ENCODE measurements at regions not wholly inside any gene's neighbourhood (a gene's known extent, or its start where the extent isn't known, plus 50 kb on each side); places are given as distances from the start of the nearest gene placed in this dataset.

DNA sequence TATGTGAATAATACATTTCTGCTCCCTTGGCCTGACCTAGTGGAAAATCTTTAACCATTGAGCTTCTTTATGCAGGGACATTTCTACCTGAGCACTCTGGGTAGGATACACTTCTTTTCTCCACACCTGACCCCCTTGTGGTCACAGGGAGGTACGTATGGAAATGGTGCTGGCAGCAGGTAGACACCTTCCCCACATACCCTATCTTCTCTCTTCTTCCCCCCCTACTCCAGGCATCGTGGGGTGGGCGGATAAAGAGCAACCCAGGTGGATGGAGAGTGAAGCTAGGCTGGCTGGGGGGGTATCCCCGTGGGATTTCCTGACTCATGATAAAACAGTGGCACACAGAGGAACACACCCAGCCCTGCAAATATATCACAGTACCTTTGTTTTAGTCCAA is 312.1 kb downstream of the ARRDC4 start:
- no peak for DNase-seq (ENCODE audit: low read depth in 3 of 3)

DNA sequence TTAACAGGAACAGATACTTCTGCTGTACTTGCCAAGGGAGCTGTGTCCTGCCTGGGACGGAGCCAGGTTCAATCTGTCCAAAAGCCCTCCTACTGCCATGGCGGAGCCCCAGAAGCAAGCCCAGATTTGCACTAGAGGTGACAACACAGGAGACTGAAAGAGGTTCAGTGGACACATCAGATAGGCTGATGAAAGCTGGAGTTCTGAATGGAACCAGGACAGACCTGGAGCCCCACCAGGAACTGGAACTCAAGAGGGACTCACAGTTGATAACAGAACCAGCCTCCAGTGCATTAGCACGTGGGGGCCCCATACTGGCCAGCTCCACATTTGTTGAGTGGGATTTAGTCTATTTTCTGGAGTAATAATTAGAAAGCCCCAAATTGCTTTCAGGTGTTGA is 315.5 kb downstream of the ARRDC4 start:
- no peak for DNase-seq (ENCODE audit: low read depth in 3 of 3)

- no peak for DNase-seq (ENCODE audit: low read depth in 3 of 3)
Observed at GRCh38 chr15:98277602-98278001, 317.1 kb downstream of the ARRDC4 start.

GRCh38 chr15:98280284-98280975 is 319.9 kb downstream of the ARRDC4 start:
- no peak for DNase-seq (ENCODE audit: low read depth in 3 of 3)

DNA sequence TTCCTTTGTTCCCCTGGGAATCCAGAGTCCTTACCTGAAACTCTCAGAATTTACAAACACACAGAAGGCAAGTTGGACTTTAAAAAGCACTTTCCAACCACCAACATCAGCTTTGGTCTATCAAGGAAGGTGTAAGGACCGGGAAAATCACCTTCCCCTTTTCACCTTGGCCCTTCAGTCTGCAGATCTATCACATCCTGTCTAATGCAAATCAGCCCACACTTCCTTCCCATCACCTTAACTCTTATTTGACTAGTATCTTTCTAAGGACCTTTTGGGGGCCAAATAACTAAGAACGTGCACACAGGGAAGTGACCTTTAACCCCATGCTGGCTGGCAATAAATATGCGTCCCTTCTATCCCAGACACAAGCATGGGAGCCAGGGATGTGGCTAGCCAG is 320.6 kb downstream of the ARRDC4 start:
- no peak for DNase-seq (ENCODE audit: low read depth in 3 of 3)

GRCh38 chr15:98282656-98283332 is 322.3 kb downstream of the ARRDC4 start:
- no peak for DNase-seq (ENCODE audit: low read depth in 3 of 3)

GRCh38 chr15:98286200-98286599 is 325.7 kb downstream of the ARRDC4 start:
- DNase-seq (ENCODE audit: low read depth in 3 of 3): no peak

- DNase-seq (ENCODE audit: low read depth in 3 of 3): no peak
Observed at GRCh38 chr15:98286831-98287230, 326.3 kb downstream of the ARRDC4 start.

DNA sequence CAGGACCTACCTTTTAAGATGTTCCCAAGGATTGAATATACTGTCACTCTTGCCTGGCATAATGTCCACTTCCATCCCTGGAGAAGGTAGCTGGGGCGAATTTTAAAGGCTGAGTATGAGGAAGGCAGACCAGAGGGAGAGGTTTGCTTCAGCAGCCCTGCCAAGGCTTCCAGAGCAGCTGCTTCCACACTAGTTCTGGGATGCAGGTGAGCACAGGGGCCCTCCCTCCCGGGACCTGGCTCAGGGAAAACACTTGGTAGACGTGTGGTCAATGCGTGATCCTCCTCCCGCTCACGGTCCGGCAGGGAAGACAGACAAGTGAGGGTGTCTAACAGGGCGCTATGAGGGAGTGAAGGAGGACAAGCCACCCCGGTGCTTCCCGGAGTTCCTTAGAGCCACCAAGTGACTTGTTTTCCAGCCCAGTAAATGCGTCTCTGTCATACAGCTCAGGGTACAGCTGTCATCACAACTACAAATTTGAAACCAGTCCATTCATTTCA is 327.6 kb downstream of the ARRDC4 start:
- DNase-seq (ENCODE audit: low read depth in 3 of 3): no peak

GRCh38 chr15:98289747-98290146 is 329.2 kb downstream of the ARRDC4 start:
- no peak for DNase-seq (ENCODE audit: low read depth in 3 of 3)

DNA sequence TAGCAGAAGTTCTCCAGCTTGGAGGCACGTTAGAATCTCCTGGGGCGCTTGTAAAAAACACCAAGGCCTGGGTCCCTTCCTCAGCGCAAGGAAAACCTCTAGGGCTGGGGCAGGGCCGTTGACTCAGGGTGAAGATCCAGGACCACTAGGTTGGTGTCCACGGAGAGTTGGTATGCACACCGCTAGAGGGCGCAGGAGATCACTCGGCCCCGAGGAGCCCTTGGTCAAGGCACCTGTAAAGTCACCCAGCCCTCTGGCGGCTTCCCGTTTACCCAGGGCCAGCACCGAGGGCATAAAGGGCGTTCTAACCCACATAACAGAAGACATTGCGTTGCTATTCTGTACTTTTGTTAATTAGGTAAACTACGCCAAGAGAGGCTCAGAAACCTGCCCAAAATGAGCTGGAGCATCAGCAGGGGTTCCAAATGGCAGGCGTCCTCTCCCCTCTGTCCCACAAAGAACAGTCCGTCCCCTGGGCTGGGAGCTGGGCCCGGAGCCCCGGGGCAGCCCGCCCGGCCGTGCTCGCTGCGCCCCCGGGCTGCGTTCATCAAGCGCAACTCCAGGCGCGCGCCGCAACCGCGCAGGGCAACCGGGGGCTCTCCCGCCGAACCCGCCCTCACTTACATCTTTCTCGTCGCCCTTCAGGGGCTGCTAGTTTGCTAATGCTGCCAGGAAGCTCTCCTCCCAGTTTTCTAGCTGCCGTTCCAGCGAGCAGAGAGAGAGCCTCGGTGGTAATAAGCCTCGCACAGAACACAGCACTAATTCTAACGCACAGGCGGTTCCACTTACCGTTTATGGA is 332.1 kb downstream of the ARRDC4 start:
- DNase-seq (ENCODE audit: low read depth in 3 of 3): peak; percentile 26 to 43 (median 27)

DNA sequence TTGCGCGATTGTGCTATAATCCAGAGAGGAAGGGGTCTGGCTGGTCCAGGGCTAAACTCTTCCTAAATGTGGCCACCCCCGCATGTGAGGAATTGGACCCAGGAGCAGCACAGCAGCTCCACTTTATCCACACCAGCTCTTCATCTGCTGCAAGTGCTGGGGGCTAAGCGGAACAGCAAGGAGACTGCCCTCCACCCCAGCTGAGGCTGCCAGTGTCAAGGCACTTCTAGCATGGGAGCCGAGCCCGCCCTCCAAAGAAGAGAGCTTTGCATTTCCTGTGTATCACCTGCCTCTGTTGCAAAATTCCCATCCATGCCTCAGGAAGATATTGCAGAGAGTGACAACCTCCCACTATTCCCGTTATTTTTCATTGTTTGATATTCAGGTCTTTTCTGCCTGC is 333.6 kb downstream of the ARRDC4 start:
- DNase-seq (ENCODE audit: low read depth in 3 of 3): no peak

DNA sequence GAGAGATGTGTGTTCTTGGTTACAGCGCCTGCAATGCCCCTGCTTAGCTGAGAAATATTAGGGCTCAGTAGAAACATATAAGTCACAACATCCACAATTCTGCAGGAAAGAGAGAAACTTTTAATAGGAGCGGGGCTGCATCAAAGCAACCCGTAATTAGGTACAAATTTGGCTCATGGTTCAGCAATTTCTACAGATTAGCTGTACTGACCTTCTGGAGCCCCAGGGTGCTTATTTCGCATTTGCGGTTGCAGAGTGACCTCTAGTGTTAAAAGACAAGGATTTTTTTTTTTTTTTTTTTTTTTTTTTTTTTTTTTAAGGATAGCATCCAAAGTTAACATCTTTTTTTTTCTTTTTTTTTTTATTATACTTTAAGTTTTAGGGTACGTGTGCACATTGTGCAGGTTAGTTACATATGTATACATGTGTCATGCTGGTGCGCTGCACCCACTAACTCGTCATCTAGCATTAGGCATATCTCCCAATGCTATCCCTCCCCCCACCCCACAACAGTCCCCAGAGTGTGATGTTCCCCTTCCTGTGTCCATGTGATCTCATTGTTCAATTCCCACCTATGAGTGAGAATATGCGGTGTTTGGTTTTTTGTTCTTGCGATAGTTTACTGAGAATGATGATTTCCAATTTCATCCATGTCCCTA is 334.7 kb downstream of the ARRDC4 start:
- peak in 1 of 3 donors; percentile 2 for DNase-seq (ENCODE audit: low read depth in 3 of 3)

DNA sequence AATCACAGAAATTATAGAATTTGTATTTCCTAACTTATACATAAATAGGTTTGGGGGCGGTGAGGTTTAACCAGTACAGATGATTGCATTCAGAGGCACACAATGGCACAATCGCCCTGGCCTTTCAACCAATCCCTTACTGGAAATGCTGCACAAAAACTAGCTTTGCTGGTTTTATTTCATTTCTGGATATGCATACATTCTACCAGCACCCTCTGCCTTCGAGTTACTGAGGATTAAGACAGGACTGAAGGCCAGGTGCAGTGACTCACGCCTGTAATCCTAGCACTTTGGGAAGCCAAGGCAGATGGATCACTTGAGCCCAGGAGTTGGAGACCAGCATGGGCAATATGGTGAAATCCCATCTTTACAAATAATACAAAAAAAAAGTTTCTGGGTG is 336.1 kb downstream of the ARRDC4 start:
- no peak for DNase-seq (ENCODE audit: low read depth in 3 of 3)

DNA sequence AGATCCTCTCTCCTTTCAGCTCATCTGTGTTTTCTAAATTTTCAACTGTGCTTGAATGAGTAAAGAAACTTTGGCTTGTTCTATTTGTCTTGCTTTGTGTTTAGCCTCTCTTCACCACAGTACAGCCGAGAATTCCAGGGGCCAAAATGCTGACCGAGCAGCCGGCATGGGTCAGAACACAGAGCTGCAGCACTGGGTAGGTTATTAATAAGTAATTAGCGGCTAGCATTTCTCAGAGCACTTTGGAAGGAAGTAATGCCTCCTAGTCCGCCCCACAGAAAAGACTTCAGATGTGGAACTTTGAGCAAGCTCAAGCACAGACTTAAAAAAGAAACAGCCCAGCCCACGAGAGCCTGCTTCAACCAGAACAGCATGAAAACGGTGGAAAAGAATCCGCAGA is 343.9 kb downstream of the ARRDC4 start:
- DNase-seq (ENCODE audit: low read depth in 3 of 3): no peak

GRCh38 chr15:98308117-98308516 is 340.2 kb upstream of the IGF1R start:
- no peak for DNase-seq (ENCODE audit: low read depth in 3 of 3)

DNA sequence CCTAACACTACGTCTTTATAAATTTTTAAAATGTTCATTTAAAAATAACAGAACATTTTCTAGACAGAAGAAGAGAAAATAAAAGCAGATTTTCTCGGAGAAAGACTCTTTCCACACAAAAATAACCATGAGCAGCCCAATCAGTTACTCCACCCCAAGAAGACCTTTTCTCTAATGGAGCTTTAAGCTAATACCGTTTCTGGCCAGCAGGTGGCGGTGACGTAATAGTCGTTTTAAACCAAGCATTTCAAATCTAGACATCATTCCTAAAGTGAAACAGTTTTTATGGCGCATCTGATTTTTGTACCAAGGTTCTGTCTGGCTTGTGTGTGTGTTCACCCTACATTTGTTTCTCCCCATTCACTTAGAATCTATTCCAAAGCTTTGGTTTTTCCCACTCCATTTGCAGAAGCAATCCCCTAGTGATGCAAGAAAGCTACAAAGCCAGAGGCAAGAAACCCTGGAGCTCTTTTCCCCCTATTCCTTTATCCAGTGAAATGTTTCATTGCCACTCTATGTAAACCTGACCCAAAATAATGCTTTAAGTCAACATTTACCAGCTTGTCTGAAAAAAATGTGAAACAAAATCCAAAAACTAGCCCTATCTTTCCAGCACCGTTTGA is 336.7 kb upstream of the IGF1R start:
- DNase-seq (ENCODE audit: low read depth in 3 of 3): peak; percentile 40 to 67 (median 62)

GRCh38 chr15:98312913-98313312 is 335.4 kb upstream of the IGF1R start:
- DNase-seq (ENCODE audit: low read depth in 3 of 3): no peak

GRCh38 chr15:98315971-98316370 is 332.4 kb upstream of the IGF1R start:
- DNase-seq (ENCODE audit: low read depth in 3 of 3): no peak

DNA sequence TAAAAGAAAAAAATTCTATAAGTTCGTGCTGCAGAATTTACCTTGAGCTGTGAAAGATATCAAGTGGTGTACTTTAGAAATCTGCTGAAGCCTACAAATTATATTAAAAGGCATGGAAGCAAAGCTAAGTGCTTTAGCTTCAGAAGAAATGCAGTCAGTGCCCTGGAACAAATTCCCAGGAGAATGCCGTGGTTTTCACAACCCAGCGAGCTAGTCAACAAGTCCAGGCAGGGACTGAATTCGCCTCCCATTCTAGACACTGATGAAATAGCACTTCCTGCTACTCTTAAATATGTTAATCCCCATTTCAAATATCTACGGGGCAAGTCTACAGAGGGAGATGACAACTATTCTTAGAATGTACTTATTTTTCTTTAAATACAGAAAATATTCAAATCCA is 326.4 kb upstream of the IGF1R start:
- no peak for DNase-seq (ENCODE audit: low read depth in 3 of 3)

- DNase-seq (ENCODE audit: low read depth in 3 of 3): no peak
Observed at GRCh38 chr15:98322581-98322980, 325.8 kb upstream of the IGF1R start.
